Activated CD8-positive, alpha-beta memory T cell treated with anti-CD3 and anti-CD28 coated beads for 36 hours (primary cell): ENCODE measurements at regions not wholly inside any gene's neighbourhood (a gene's known extent, or its start where the extent isn't known, plus 50 kb on each side); places are given as distances from the start of the nearest gene placed in this dataset.

ENCODE experiments used
- CTCF ChIA-PET: fragments of 350-600 bp; sonication (Branson Sonifier 250); formaldehyde crosslinking; loops from one replicate; lab custom pipeline; 2021; ENCODE audit warnings: antibody characterized with exemption; lab: Charles Lee
- POLR2A ChIA-PET: fragments of 350-600 bp; sonication (Branson Sonifier 250); formaldehyde crosslinking; loops from one replicate; lab custom pipeline; 2021; ENCODE audit warnings: antibody characterized with exemption; lab: Charles Lee

DNA sequence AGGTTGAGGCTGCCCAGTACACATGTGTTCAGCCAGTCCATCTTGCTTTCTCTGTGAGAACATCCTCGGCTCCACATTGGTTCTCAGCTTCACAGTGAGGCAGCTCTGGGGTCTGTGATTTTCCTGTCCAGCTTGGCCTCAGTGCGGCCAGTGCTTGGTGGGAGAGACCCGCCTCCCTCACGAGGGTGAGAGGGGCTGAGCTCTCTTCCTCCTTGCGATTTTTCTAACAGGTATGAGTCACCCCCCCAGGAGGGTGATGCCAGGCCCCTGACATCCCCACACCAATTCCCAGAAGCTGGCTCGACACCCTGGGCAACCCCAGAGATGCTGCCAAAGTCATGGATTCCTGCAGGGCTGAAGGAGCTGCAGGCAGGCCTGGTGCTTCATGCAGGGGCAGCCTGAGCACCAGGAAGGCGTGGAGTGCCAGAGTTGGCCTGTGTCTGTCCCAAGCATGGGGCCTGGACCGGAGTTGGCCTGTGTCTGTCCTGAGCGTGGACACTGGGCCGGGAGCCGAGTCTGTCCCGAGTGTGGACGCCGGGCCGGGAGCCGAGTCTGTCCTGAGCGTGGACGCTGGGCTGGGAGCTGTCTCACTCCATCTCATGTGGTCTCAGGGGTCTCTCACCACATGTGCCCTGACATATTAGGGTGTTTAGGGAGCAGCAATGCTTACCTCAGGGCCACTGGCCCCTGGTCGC is 408.6 kb upstream of the IRX4 start:
- ChIA-PET POLR2A (no interaction called here), CTCF (no interaction called here)

DNA sequence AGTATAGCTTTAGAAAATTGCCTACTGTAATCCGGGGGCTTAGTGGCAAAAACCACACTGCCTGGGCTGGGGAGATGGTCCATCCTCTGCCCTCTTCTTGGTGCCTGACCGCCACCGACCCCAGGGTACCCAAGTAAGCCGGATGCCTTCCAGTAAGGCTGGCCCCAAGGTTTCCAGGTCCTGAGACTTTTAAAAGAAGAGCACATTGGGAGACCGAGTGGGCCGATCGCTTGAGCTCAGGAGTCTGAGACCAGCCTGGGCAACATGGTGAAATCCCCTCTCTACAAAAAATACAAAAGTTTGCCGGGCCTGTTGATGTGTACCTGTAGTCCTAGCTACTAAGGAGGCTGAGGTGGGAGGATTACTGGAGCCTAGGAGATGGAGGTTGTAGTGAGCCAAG is 406.7 kb upstream of the IRX4 start:
- POLR2A ChIA-PET: no interaction called here

DNA sequence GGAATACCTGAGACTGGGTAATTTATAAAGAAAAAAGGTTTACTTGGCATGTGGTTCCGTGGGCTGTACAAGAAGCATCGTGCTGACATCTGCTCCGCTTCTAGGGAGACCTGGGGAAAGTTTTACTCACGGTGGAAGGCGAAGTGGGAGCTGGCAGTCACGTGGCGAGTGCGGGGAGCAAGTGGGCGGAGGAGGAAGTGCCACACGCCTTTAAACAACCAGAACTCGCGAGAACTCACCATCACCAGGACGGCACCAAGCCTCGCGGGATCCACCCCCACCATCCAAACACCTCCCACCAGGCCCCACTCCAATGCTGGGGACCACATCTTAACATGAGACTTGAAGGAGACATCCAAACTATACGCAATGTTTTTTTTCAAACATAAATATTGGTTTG is 406.2 kb upstream of the IRX4 start:
- ChIA-PET POLR2A (no interaction called here), CTCF (no interaction called here)

More for the DNA sequence above, 406.7 kb upstream of the IRX4 start:
- CTCF ChIA-PET: no interaction called here

DNA sequence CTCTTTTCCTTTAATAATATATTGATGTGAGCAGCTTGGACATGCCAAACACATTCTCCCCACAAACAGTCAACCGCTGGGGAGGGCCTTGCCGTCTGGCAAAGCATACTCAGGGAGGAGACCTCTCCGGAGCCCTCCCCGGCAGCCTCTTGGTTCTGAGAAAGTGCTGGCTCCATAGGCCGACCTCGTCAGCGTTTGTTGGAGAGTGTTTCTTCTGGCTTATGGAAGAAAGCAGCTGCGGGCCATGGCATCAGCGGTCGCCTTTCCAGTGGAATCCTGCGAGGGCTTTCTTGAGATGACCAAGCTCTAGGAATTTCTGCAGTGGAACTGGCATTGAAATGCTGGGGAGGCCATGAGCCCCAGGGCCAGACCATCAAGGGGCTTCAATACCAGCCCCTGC is 405.7 kb upstream of the IRX4 start:
- POLR2A ChIA-PET: no interaction called here
- CTCF ChIA-PET: no interaction called here

DNA sequence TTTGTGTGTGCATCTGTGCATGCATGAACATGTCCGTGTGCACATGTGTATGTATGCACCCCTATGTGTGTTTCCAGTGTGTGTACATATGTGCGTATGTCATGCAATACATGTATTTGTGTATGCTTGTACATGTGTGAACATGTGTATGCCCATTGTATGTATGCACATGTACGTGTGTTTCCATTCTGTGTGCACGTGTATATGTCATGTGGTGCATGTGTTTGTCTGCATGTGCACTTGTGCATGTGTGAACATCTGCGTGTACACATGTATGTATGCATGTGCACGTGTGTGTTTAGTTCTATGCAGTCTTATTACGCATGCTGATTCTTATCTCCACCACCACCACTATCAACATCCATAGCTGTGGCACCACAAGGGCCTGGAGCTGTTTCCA is 403.5 kb upstream of the IRX4 start:
- ChIA-PET POLR2A (no interaction called here), CTCF (no interaction called here)

DNA sequence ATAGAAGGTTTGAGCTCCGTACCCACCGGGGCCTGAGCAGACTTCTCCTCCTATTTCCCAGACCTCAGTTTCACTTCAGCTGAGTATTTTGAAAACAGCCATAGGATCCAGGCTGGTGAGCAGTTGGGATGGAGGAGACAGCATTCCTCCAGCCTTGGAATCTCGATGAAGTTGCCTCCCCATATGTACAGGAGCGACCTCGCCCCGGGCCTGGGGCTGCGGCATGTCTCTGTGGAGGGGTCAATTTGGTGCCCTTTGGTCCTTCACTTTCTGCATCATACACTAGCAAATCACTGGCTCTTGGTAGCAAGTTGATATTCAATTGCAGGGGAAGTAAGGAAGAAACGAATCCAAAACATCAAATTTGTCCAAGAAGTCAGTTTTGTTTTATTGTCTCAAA is 402.0 kb upstream of the IRX4 start:
- CTCF ChIA-PET: no interaction called here
- POLR2A ChIA-PET: no interaction called here

DNA sequence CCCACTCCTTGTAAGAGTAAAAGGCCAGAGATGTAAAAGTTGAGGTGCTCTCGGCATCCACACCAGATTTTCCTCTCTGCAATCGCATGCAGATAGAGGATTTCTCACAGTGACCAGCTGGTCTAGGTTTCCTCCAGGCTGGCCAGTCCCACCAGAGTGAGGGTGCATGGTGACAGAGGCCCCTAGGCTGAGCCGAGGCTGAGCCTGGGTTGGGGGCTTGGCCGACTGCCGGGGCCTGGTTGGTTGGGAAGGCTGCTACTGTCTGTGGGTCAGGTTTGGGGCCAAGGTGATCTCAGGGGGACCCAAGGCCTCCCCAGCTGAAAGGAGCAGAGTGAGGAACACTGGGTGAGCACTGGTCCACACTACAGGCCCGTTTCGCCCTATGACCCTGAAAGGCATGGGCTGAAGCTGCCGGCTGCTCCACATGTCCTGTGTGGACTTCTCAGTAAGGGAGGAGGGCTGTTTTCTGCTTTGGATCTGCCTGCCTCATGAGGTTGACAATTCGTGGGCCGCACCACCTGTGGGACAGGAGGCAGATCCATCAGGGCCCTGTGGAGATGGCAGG is 400.8 kb upstream of the IRX4 start:
- POLR2A ChIA-PET: no interaction called here
- CTCF ChIA-PET: no interaction called here

DNA sequence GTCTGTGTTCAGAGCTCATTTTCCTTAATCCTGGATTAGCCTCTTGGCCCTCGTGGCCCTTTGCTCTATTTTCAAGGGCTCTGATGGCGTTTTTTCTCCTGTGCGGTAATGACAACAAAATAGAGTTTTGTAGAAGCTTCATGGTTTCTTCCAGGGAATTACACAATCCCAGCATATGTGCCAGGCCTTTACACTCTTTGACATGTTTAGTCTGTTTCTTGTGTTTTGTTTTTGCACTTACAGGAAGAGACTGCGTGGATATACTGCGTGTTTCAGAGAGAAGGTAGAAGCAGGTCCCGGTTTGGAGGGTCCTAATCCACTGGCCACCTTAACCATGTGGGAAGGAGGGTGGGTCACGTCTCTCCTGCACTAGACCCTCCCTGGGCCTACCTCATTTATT is 400.2 kb upstream of the IRX4 start:
- POLR2A ChIA-PET: no interaction called here
- CTCF ChIA-PET: no interaction called here

DNA sequence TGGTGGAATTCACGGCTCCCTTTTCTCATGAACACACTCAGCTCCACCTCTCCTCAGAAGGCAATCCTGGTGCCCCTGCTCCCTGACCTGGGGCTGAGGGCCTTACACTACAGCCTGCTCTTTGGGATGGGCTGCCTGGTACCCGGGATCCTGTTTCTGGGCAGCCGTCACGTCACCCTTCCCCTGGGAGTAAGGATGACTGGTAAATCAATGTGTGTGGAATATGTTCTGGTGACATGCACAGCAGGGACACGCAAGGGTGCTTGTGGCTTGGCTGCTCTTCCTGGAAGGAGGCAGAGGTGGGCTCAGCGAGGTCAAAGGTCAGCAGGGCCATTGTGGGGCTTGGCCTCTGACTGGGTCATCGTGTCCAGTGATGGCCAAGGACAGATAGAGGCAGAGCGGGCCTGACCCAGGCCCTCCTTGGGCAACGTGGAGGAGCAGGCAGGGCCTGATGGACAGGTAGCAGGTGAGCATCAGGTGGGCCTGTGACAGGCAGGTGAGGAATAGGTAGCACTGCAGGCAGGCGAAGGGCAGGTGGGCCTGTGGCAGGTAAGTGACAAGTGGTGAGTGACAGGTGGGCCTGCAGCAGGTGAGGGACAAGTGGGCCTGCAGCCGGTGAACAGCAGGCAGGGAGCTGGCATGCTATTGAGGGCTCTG is 399.4 kb upstream of the IRX4 start:
- CTCF ChIA-PET: no interaction called here
- POLR2A ChIA-PET: no interaction called here

DNA sequence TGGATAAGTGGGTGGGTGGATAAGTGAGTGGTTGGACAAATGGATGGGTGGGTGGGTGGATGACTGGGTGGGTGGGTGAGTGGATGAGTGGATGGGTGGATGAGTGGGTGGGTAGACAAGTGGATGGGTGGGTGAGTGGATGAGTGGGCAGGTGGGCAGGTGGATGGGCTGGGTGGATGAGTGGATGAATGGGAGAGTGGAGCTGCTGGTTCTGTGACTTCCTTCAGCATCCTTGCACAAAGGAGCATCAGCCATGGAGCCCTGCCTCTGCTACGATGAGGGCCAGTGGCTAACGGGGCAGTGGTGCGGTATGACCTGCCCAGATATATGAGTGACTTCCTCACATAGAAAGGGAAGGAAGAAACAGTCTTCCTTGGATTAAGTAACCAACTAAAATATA is 398.7 kb upstream of the IRX4 start:
- CTCF ChIA-PET: no interaction called here
- POLR2A ChIA-PET: no interaction called here

DNA sequence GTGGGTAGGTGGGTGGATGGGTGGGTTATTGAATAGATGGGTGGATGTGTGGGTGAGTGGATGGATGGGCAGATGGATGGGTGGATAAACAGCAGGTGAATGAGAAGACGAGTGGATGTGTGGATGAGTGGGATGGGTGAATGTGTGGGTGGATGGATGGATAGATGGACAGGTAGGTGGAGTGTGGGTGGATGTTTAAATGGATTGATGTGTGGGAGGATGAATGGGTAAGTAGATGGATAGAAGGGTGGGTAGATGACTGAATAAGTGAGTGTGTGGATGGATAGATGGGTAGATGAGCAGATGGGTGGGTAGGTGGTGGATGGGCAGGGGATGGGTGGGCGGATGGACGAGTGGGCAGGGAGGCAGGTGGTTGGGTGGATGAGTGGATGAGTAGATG is 397.6 kb upstream of the IRX4 start:
- ChIA-PET POLR2A (no interaction called here), CTCF (no interaction called here)

DNA sequence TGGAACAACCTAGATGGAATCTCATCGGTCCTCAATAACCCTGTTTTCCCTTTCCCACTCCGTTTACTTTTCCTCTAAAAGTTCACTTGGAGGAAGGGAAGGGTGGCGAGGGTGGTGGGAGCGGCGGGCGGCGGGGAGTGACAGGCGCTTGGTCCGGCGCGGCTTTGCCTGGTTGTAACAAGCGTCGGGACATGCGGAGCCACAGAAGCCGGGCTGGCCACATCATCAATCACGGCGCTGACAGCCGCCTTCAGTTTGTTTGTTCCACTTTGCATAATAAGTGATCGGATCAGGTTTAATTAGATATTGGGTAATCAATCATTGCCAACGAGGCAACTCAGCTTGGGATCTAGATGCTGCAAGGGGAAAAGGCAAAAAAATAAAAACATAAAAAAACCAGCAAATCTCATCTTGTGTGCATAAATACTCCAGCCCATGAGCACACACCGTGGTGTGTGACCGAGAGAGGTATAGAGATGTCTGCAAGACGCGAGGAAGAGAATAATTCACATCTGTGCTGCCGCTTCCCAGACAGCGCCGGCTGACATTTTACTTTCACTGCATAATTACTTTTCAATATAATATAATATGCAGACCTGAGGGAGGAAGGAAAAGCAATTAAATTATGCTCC is 396.2 kb upstream of the IRX4 start:
- CTCF ChIA-PET: no interaction called here
- POLR2A ChIA-PET: no interaction called here

DNA sequence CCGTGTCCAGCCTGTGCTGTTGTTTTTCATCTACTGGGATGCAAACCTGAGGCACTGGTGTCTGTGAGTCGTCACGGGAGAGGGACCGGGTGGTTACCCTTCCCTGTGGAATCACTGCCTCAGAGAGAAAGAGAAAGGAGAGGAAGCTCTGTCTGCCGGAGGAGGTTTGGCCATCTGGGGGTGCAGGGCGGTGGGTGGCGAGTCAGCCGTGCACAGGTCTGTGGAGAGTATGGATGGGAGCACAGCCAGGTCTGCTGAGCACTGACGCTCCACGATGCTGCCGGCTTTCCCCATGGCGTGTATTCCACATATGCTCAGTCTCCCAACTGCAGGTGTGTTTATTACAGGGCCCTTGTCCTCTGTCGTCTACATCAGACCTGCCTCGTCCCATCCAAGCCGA is 395.2 kb upstream of the IRX4 start:
- POLR2A ChIA-PET: no interaction called here

DNA sequence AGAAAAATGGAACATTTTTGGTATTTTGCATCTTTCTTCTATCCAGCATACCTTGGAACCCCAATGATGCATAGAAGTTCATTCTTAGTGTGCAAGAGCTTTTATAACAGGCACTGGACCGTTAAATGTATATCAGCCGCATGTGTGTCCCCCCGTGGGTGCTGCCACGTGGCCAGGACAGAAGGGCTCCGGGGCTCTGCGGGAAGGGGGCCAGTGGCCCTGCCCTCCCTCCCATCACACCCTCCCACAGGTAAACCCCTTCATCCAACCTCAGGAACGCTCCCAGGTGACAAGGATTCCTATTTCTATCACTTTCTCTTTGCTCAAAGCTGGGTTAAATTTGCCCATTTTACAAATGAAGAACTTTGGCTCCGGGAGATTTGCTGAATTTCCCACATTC is 393.4 kb upstream of the IRX4 start:
- CTCF ChIA-PET: no interaction called here
- POLR2A ChIA-PET: no interaction called here

More for the DNA sequence above, 395.2 kb upstream of the IRX4 start:
- CTCF ChIA-PET: no interaction called here

DNA sequence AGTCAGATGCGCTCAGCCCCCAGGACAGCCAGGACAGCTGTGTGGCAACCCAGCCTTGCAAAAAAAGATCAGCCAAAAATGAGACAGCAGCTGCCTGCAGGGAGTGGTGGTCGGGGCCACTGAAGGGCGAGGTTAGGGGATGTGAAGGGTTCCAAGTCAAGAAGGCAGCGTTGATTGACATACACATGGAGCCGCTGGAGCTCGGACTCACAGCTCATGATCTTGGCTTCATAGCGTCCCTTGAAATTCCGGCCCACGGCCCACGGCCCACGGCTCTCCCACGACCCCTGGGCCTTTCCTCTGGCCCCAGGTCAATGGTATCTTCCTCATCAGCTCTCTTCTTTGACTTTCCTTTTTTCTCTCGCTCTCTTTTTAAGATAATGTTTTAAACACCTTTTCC is 390.0 kb upstream of the IRX4 start:
- ChIA-PET POLR2A (no interaction called here), CTCF (no interaction called here)

DNA sequence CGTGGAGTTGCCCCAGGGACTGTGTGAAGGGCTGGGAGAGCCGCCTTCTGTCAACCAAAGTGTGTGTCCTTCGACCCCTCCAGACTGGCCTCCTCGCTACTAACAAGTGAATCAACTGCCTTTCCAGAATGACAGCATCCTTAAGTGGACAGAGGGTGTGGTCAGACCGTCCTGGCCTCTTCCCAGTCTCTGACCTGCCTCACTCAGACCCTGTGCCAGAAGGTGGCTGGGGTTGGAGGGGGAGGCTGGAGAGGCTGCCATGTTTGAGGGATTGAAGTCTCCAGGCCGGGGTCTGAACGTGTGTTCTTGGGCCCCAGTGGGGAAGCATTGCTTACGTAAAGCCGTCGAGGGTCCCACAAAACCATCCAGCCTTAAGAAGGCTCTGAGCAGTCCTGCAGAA is 389.3 kb upstream of the IRX4 start:
- ChIA-PET POLR2A (no interaction called here), CTCF (no interaction called here)

DNA sequence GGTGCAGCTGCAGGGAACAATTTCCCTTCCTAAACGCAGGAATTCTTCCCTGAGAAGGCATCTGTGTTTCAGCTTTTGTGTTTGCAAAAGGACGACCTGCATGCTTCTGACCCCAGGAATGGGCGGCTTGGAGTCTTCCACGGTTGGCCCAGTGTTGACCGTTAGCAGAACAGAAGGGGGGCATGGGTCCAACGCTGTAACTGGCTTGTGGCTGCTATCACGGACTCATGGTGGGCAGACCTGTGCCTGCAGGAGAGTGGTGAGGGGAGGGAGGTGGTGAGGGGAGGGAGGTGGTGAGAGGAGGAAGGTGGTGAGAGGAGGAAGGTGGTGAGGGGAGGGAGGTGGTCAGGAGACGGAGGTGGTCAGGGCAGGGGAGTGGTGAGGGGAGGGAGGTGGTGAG is 388.6 kb upstream of the IRX4 start:
- CTCF ChIA-PET: no interaction called here
- POLR2A ChIA-PET: no interaction called here

DNA sequence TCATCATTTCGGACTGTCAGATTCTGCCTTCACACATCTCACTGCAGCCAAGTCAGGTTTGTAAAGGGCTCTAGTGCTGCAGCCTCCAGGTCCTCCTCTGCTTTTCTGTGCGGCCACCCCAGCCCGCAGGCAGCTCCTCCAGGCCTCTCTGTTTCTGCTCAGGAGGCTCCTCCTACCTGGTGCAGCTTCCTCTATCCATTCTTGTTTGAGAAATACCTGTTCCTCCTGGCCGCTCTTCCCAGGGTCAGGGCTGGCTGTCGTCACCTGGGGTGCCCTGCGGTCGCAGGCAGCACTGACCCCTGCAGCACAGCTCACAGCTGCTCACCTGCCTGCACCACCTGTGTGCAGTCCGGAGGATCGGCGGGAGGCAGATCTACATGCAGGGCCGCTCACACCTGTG is 387.7 kb upstream of the IRX4 start:
- POLR2A ChIA-PET: no interaction called here
- CTCF ChIA-PET: no interaction called here

DNA sequence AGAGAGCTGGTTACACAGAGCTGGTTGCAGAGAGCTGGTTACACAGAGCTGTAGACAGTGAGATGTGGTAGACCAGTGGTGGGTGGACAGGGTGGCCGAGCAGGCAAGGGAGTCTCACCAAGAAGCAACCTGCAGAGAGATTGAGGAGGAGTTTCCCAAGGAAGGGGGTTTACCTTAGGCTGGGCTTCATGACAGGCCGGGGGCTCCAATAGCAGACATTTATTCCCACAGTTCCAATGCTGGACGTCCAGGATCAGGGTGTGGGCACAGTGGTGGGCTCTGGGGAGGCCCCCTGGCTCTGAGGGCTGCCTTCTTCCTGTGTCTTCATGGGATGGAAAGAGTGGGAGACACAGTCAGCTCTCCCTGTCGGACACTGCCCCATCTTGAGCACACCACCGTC is 386.9 kb upstream of the IRX4 start:
- ChIA-PET POLR2A (no interaction called here), CTCF (no interaction called here)

DNA sequence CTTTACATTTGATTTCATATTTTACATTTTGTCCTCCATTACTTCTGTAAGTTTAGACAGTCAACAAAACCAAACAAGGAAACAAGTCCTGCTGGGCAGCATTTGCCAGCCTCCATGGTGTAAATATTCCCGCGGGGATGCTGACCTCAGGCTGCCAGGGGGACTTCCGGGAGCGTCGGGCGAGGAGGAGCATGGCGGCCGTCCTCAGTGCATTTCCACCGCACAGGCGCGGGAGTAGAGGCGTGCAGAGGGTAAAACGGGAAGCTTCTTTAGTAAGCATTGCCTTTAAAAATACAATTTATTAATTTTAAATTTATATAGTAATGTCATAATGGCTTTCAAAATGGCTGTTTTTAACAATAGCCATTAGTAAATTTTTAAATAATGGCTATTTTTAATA is 385.3 kb upstream of the IRX4 start:
- POLR2A ChIA-PET: no interaction called here

DNA sequence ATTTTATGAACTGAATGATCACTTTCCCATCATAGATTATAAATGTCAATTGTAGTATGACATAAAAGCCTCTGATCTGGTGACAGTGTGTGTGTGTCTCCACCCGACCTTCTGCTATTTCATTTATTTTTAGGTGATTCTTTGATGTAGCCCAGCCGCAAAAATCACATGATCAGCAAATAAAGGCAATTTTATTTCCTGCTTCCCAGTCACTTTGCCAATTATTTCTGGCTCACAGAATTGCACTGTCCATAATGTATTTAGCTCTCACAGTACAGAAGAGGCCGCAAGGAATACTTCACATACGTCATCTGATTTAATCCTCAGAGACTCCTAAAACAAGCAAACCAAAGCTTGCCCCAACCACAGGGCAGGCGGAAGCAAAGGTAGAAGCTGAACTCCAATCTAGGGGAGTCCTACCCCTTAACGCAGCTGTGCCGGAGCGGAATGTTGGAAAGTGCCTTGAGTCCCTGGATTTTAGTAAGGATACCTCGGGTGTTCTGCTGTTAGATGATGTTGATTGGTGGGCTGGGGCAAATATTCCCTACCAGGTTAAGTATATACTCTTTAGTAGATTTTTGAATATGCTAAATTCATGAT is 384.0 kb upstream of the IRX4 start:
- ChIA-PET POLR2A (no interaction called here), CTCF (no interaction called here)

More for the DNA sequence above, 385.3 kb upstream of the IRX4 start:
- CTCF ChIA-PET: no interaction called here
